ENCODE measurements at regions not wholly inside any gene's neighbourhood (a gene's known extent, or its start where the extent isn't known, plus 50 kb on each side); places are given as distances from the start of the nearest gene placed in this dataset.

DNA sequence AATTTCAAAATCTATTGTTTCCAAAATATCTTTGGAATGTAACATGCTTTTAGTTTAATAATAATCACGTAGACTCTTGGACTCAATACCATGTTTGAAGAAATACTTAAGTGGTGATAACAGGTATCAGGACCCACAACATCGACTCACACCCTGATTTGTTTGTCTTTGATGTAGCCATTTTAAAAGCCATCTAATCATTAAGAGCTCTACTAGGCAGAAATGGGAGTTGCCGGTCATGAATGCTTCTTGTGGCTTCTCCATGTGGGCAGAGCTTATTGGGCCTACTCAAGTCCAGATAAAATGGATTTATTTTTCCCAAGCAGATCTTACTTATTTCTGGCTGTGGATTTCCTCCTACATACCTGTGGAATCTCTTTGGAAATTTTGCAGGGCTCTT, 261.6 kb upstream of the NR2F2 start:
- Histone ChIP-seq H3K4me3 (no peak overlapping the region), H4K20me1 (replicated peaks; ENCODE audit: insufficient read depth) (no peaks in the 10 kb centered on the region; the same call in 1 of the 2 replicates), H3K4me2 (no peak overlapping the region), H2AFZ (no peak overlapping the region), H3K27me3 (ENCODE audit: insufficient read depth) (no peaks in the 10 kb centered on the region), H3K9me2 (ENCODE audit: insufficient read depth) (no peaks in the 10 kb centered on the region), H3K4me1 (ENCODE audit: insufficient read depth) (no peaks in the 10 kb centered on the region), H3K36me3 (ENCODE audit: insufficient read depth) (no peaks in the 10 kb centered on the region), H3K79me2 (replicated peaks; ENCODE audit: insufficient read depth) (no peaks in the 10 kb centered on the region), H3F3A (replicated peaks; ENCODE audit: low read depth) (no peaks in the 10 kb centered on the region), H3K27ac (ENCODE audit: low read depth) (no peak overlapping the region)
- Mint-ChIP-seq H3K4me3 (no peak overlapping the region), H3K4me1 (no peaks in the 10 kb centered on the region), H3K27me3 (ENCODE audit: insufficient read depth, low read depth, poor library complexity) (no peaks in the 10 kb centered on the region), H3K36me3 (ENCODE audit: low read depth) (no peaks in the 10 kb centered on the region), H3K27ac (no peak overlapping the region), H3K9me3 (no peaks in the 10 kb centered on the region)
- TF ChIP-seq POLR2AphosphoS5 (IDR thresholded peaks at IDR 0.05; ENCODE audit: low read depth) = no peak
- no peak for TF ChIP-seq STAT1 (IDR thresholded peaks at IDR 0.05; ENCODE audit: unreplicated experiment)
- TF ChIP-seq ETS1 (IDR thresholded peaks at IDR 0.05) = no peak
- no peak for TF ChIP-seq JUNB (IDR thresholded peaks at IDR 0.05; ENCODE audit: unreplicated experiment)
- TF ChIP-seq, protein P1, sequence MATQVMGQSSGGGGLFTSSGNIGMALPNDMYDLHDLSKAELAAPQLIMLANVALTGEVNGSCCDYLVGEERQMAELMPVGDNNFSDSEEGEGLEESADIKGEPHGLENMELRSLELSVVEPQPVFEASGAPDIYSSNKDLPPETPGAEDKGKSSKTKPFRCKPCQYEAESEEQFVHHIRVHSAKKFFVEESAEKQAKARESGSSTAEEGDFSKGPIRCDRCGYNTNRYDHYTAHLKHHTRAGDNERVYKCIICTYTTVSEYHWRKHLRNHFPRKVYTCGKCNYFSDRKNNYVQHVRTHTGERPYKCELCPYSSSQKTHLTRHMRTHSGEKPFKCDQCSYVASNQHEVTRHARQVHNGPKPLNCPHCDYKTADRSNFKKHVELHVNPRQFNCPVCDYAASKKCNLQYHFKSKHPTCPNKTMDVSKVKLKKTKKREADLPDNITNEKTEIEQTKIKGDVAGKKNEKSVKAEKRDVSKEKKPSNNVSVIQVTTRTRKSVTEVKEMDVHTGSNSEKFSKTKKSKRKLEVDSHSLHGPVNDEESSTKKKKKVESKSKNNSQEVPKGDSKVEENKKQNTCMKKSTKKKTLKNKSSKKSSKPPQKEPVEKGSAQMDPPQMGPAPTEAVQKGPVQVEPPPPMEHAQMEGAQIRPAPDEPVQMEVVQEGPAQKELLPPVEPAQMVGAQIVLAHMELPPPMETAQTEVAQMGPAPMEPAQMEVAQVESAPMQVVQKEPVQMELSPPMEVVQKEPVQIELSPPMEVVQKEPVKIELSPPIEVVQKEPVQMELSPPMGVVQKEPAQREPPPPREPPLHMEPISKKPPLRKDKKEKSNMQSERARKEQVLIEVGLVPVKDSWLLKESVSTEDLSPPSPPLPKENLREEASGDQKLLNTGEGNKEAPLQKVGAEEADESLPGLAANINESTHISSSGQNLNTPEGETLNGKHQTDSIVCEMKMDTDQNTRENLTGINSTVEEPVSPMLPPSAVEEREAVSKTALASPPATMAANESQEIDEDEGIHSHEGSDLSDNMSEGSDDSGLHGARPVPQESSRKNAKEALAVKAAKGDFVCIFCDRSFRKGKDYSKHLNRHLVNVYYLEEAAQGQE (IDR thresholded peaks at IDR 0.05; ENCODE audit: unreplicated experiment) = no peak
- TF ChIP-seq EZH2phosphoT487 (IDR thresholded peaks at IDR 0.05; ENCODE audit: unreplicated experiment) = no peak
- TF ChIP-seq EZH2 (IDR thresholded peaks at IDR 0.05; ENCODE audit: low read depth, unreplicated experiment) = no peak
- no peak for TF ChIP-seq ZNF114 (CRISPR knock-in tag; IDR thresholded peaks at IDR 0.05)
- TF ChIP-seq ZNF331 (CRISPR knock-in tag; IDR thresholded peaks at IDR 0.05; ENCODE audit: low read depth) = no peak
- DNase-seq (ENCODE audit: low spot score) (no peak), ATAC-seq (no peak)

DNA sequence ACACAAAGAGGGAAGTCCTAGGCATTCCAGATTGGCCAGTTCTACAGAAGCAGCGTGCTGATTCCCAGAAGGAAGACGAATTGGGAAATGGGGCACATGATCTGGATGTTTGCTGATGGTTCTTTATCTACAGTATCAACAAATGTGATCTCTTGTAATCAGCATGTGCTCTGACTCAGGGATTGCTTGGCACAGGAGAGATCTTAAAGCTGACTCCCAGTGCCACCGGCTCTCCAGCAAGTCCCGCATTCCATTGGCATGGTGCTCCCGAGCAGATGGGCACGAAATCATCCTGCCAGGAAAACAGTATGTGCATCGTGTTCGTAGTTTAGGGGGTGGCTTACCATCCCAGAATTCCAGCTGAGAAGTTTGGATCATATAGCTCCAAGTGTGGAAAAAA, 259.9 kb upstream of the NR2F2 start:
- no peaks in the 10 kb centered on the region for H3F3A ChIP-seq (replicated peaks; ENCODE audit: low read depth)
- no peak for DNase-seq (ENCODE audit: low spot score)
- H3K36me3 ChIP-seq (ENCODE audit: insufficient read depth) = no peaks in the 10 kb centered on the region
- no peak overlapping the region for H3K27ac ChIP-seq (ENCODE audit: low read depth)
- H3K4me3 ChIP-seq = no peak overlapping the region
- no peaks in the 10 kb centered on the region; the same call in 1 of the 2 replicates for H4K20me1 ChIP-seq (replicated peaks; ENCODE audit: insufficient read depth)
- ATAC-seq = no peak
- no peaks in the 10 kb centered on the region for H3K79me2 ChIP-seq (replicated peaks; ENCODE audit: insufficient read depth)
- H3K4me1 ChIP-seq (ENCODE audit: insufficient read depth) = no peaks in the 10 kb centered on the region
- no peak for TF ChIP-seq ZNF114 (CRISPR knock-in tag; IDR thresholded peaks at IDR 0.05)
- TF ChIP-seq, protein P1 (IDR thresholded peaks at IDR 0.05; ENCODE audit: unreplicated experiment) = no peak
- no peak for TF ChIP-seq ZNF331 (CRISPR knock-in tag; IDR thresholded peaks at IDR 0.05; ENCODE audit: low read depth)
- no peak for TF ChIP-seq CREB1 (CRISPR knock-in tag; IDR thresholded peaks at IDR 0.05; ENCODE audit: low read depth)
- no peak for TF ChIP-seq NANOG (IDR thresholded peaks at IDR 0.05; ENCODE audit: borderline replicate concordance)
- H2AFZ ChIP-seq = no peak overlapping the region
- no peaks in the 10 kb centered on the region for H3K27me3 Mint-ChIP-seq (ENCODE audit: insufficient read depth, low read depth, poor library complexity)
- H3K9me2 ChIP-seq (ENCODE audit: insufficient read depth) = no peaks in the 10 kb centered on the region
- H3K4me2 ChIP-seq = no peak overlapping the region
- H3K9me3 Mint-ChIP-seq = no peaks in the 10 kb centered on the region
- H3K27ac Mint-ChIP-seq = no peak overlapping the region
- H3K27me3 ChIP-seq (ENCODE audit: insufficient read depth) = no peaks in the 10 kb centered on the region
- H3K4me3 Mint-ChIP-seq = no peak overlapping the region
- H3K36me3 Mint-ChIP-seq (ENCODE audit: low read depth) = no peaks in the 10 kb centered on the region
- no peaks in the 10 kb centered on the region for H3K4me1 Mint-ChIP-seq
